Activated B cell treated with CpG ODN at 0.5 μM for 24 hours (primary cell): ENCODE measurements at regions not wholly inside any gene's neighbourhood (a gene's known extent, or its start where the extent isn't known, plus 50 kb on each side); places are given as distances from the start of the nearest gene placed in this dataset.

Experiments
- ATAC-seq: fragments of 200-7000 bp; cut with Tn5 transposase; one replicate; pipeline ENCODE4 v1.10.0; 2021; ENCODE audit warnings: low read depth, mild to moderate bottlenecking, moderate library complexity
- CTCF ChIA-PET: fragments of 350-600 bp; sonication (Branson Sonifier 250); formaldehyde crosslinking; loops from one replicate; lab custom pipeline; 2021; ENCODE audit warnings: antibody characterized with exemption; lab: Charles Lee
- POLR2A ChIA-PET: fragments of 350-600 bp; sonication (Branson Sonifier 250); formaldehyde crosslinking; loops from one replicate; lab custom pipeline; 2021; ENCODE audit warnings: antibody characterized with exemption; lab: Charles Lee
- DNase-seq: peaks from one replicate; pipeline ENCODE4 v3.0.0; 2022
- H3K27ac Mint-ChIP-seq: one replicate; pipeline ENCODE4 v1.8.0; 2020; ENCODE audit warnings: mixed read lengths
- H3K27me3 Mint-ChIP-seq: one replicate; pipeline ENCODE4 v1.8.0; 2021; ENCODE audit warnings: mixed read lengths
- H3K36me3 Mint-ChIP-seq: one replicate; pipeline ENCODE4 v1.8.0; 2021; ENCODE audit warnings: low read depth, mixed read lengths
- H3K4me1 Mint-ChIP-seq: one replicate; pipeline ENCODE4 v1.8.0; 2021; ENCODE audit warnings: mixed read lengths
- H3K4me3 Mint-ChIP-seq: one replicate; pipeline ENCODE4 v1.8.0; 2020; ENCODE audit warnings: mild to moderate bottlenecking, mixed read lengths
- H3K9me3 Mint-ChIP-seq: one replicate; pipeline ENCODE4 v1.8.0; 2020; ENCODE audit warnings: mixed read lengths
- CTCF ChIP-seq: fragments of 200-600 bp; IDR thresholded peaks from one replicate; pipeline ENCODE4 v1.8.0; 2022; ENCODE audit warnings: antibody characterized with exemption, mild to moderate bottlenecking
- intact Hi-C: fragments of 100-400 bp; cut with micrococcal nuclease; formaldehyde crosslinking; loops from one replicate; pipeline ENCODE4 v1.15.1; 2024

GRCh38 chr6:99811636-99812035 is 182.4 kb downstream of the MCHR2 start:
- POLR2A ChIA-PET = no interaction called here
- intact Hi-C loops = no loop called here
- ATAC-seq (no peak), DNase-seq (no peak)
- no peak for TF ChIP-seq CTCF
- CTCF ChIA-PET = no interaction called here
- Mint-ChIP-seq H3K36me3 (no peaks in the 10 kb centered on the region), H3K27me3 (peaks cover 11% of the 10 kb centered on the region), H3K4me3 (no peak overlapping the region), H3K9me3 (no peaks in the 10 kb centered on the region), H3K27ac (no peak overlapping the region), H3K4me1 (no peaks in the 10 kb centered on the region)

GRCh38 chr6:99813565-99813964 is 180.5 kb downstream of the MCHR2 start:
- Mint-ChIP-seq H3K27me3 (peaks cover 9% of the 10 kb centered on the region), H3K4me1 (no peaks in the 10 kb centered on the region)
- CTCF ChIA-PET = no interaction called here

GRCh38 chr6:99814230-99814928 is 179.6 kb downstream of the MCHR2 start:
- intact Hi-C loops = no loop called here
- no peaks in the 10 kb centered on the region for H3K36me3 Mint-ChIP-seq

More at GRCh38 chr6:99813565-99813964, 180.5 kb downstream of the MCHR2 start:
- no peak overlapping the region for H3K27ac Mint-ChIP-seq
- no peak for DNase-seq
- no peaks in the 10 kb centered on the region for H3K36me3 Mint-ChIP-seq
- no peak for TF ChIP-seq CTCF
- H3K9me3 Mint-ChIP-seq = no peaks in the 10 kb centered on the region
- intact Hi-C loops = no loop called here
- no peak for ATAC-seq
- H3K4me3 Mint-ChIP-seq = no peak overlapping the region
- POLR2A ChIA-PET = no interaction called here

GRCh38 chr6:99816795-99817194 is 177.2 kb downstream of the MCHR2 start:
- no peak overlapping the region for H3K4me3 Mint-ChIP-seq
- ChIA-PET CTCF (no interaction called here), POLR2A (no interaction called here)
- no peaks in the 10 kb centered on the region for H3K4me1 Mint-ChIP-seq
- TF ChIP-seq CTCF = no peak
- intact Hi-C loops = no loop called here
- H3K9me3 Mint-ChIP-seq = no peaks in the 10 kb centered on the region
- no peak overlapping the region for H3K27ac Mint-ChIP-seq
- no peak for ATAC-seq
- DNase-seq = no peak
- peaks cover 13% of the 10 kb centered on the region for H3K27me3 Mint-ChIP-seq
- no peaks in the 10 kb centered on the region for H3K36me3 Mint-ChIP-seq

More at GRCh38 chr6:99814230-99814928, 179.6 kb downstream of the MCHR2 start:
- H3K9me3 Mint-ChIP-seq = no peaks in the 10 kb centered on the region
- H3K4me3 Mint-ChIP-seq = no peak overlapping the region
- CTCF ChIA-PET = no interaction called here
- no peak overlapping the region for H3K27ac Mint-ChIP-seq
- peaks cover 9% of the 10 kb centered on the region for H3K27me3 Mint-ChIP-seq
- POLR2A ChIA-PET = no interaction called here
- ATAC-seq = no peak
- no peaks in the 10 kb centered on the region for H3K4me1 Mint-ChIP-seq
- DNase-seq = no peak
- TF ChIP-seq CTCF = no peak

- TF ChIP-seq CTCF = no peak
- no peaks in the 10 kb centered on the region for H3K9me3 Mint-ChIP-seq
- CTCF ChIA-PET = no interaction called here
- no peak for DNase-seq
- POLR2A ChIA-PET = no interaction called here
- H3K36me3 Mint-ChIP-seq = no peaks in the 10 kb centered on the region
- H3K4me3 Mint-ChIP-seq = no peak overlapping the region
- H3K4me1 Mint-ChIP-seq = peaks cover 2% of the 10 kb centered on the region
- ATAC-seq = no peak
- peaks cover 20% of the 10 kb centered on the region for H3K27me3 Mint-ChIP-seq
- H3K27ac Mint-ChIP-seq = no peak overlapping the region
- intact Hi-C loops = no loop called here
Observed at GRCh38 chr6:99818161-99818560, 175.9 kb downstream of the MCHR2 start.
